HFFc6 (cell line): ENCODE measurements at regions not wholly inside any gene's neighbourhood (a gene's known extent, or its start where the extent isn't known, plus 50 kb on each side); places are given as distances from the start of the nearest gene placed in this dataset.
A peak's percentile ranks its signal among the peaks of the same experiment; 100 is the strongest.

Source experiments
- DNase-seq: peaks from one replicate; pipeline ENCODE4 v3.0.0-alpha.2; 2018
- H3K27ac Mint-ChIP-seq: 2 replicates; pipeline ENCODE4 v1.8.0; 2020; ENCODE audit warnings: mild to moderate bottlenecking, mixed read lengths
- H3K27me3 Mint-ChIP-seq: 2 replicates; pipeline ENCODE4 v1.8.0; 2021; ENCODE audit warnings: mild to moderate bottlenecking, moderate library complexity, mixed read lengths; ENCODE audit not compliant: insufficient read depth
- H3K36me3 Mint-ChIP-seq: 2 replicates; pipeline ENCODE4 v1.8.0; 2021; ENCODE audit warnings: low read depth, mixed read lengths
- H3K4me1 Mint-ChIP-seq: 2 replicates; pipeline ENCODE4 v1.8.0; 2020; ENCODE audit warnings: low read depth, mixed read lengths
- H3K4me3 Mint-ChIP-seq: 2 replicates; pipeline ENCODE4 v1.8.0; 2020; ENCODE audit warnings: mild to moderate bottlenecking, moderate library complexity, mixed read lengths
- H3K9me3 Mint-ChIP-seq: 2 replicates; pipeline ENCODE4 v1.8.0; 2020; ENCODE audit warnings: mild to moderate bottlenecking, mixed read lengths
- CTCF ChIP-seq: fragments of 200-600 bp; sonication (generic); IDR thresholded peaks from 2 replicates; pipeline ENCODE4 v1.5.0; 2021; ENCODE audit warnings: antibody characterized with exemption, mild to moderate bottlenecking

DNA sequence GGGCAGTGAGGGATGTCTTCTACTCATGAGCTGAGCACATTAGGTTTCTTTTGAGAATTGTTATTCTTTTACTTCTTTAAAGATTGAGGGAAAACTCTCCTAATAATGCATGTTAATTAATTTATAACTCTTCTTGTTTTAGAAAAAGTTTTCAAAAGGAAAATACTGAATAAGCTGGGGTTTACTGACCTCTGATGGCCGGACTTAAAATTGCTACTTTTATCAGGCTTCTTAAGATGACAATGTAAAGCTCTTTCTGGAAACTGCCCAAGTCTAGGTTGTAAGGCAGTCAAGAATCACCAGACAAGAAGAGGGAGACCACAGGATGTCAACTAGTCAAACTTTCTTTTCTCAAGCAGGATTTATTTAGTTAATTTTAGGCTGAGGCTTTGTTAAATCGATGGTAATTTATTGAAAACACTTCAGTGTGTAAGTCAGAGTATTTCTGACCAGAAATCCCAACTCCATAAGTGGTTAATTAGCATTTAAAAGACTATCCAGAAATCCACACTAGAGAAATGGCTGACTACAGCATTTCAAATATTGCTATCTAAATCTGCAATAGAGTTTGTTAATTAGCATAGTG, 82.1 kb downstream of the AVPR1A start:
- TF ChIP-seq CTCF, result peak; percentile 84
- Mint-ChIP-seq H3K4me1 (peaks cover 38% of the 10 kb centered on the region), H3K36me3 (no peaks in the 10 kb centered on the region), H3K27ac (no peak overlapping the region), H3K9me3 (no peaks in the 10 kb centered on the region), H3K4me3 (no peak overlapping the region), H3K27me3 (no peaks in the 10 kb centered on the region)
- DNase-seq, result peak; percentile 68

- Mint-ChIP-seq H3K4me3 (no peak overlapping the region), H3K9me3 (no peaks in the 10 kb centered on the region), H3K4me1 (peaks cover 42% of the 10 kb centered on the region), H3K27me3 (no peaks in the 10 kb centered on the region), H3K36me3 (no peaks in the 10 kb centered on the region), H3K27ac (no peak overlapping the region)
- no peak for TF ChIP-seq CTCF
- DNase-seq, result no peak
Observed at GRCh38 chr12:63066782-63067181, 84.2 kb downstream of the AVPR1A start.

- peaks cover 42% of the 10 kb centered on the region for H3K4me1 Mint-ChIP-seq
- DNase-seq, result no peak
- no peaks in the 10 kb centered on the region for H3K36me3 Mint-ChIP-seq
- H3K27me3 Mint-ChIP-seq, result no peaks in the 10 kb centered on the region
- H3K9me3 Mint-ChIP-seq, result no peaks in the 10 kb centered on the region
- H3K27ac Mint-ChIP-seq, result no peak overlapping the region
- H3K4me3 Mint-ChIP-seq, result no peak overlapping the region
- no peak for TF ChIP-seq CTCF
Observed at GRCh38 chr12:63066136-63066535, 84.9 kb downstream of the AVPR1A start.

GRCh38 chr12:63064080-63064479, 86.9 kb downstream of the AVPR1A start:
- no peak for TF ChIP-seq CTCF
- Mint-ChIP-seq H3K9me3 (no peaks in the 10 kb centered on the region), H3K4me3 (no peak overlapping the region; the same call in 1 of the 2 replicates), H3K27ac (peak overlapping the region; percentile 64), H3K36me3 (no peaks in the 10 kb centered on the region), H3K27me3 (peaks cover 2% of the 10 kb centered on the region; the same call in 1 of the 2 replicates), H3K4me1 (peaks cover 36% of the 10 kb centered on the region)
- peak; percentile 77 for DNase-seq

- Mint-ChIP-seq H3K27ac (no peak overlapping the region), H3K9me3 (no peaks in the 10 kb centered on the region), H3K27me3 (peaks cover 3% of the 10 kb centered on the region; the same call in 1 of the 2 replicates), H3K4me3 (no peak overlapping the region), H3K4me1 (peaks cover 11% of the 10 kb centered on the region; the same call in 1 of the 2 replicates), H3K36me3 (no peaks in the 10 kb centered on the region)
- no peak for TF ChIP-seq CTCF
- no peak for DNase-seq
Observed at GRCh38 chr12:63056649-63057048, 94.4 kb downstream of the AVPR1A start.
